ENCODE measurements at regions not wholly inside any gene's neighbourhood (a gene's known extent, or its start where the extent isn't known, plus 50 kb on each side); places are given as distances from the start of the nearest gene placed in this dataset.

- ATAC-seq (ENCODE audit: low read depth) (peak; percentile 97), DNase-seq (ENCODE audit: low spot score) (peak; percentile 95)
- H3K4me3 ChIP-seq (ENCODE audit: severe bottlenecking): no peak overlapping the region
- H3K27ac ChIP-seq (ENCODE audit: poor library complexity, severe bottlenecking): peak overlapping the region; percentile 90
- H3K27me3 ChIP-seq (ENCODE audit: insufficient read depth, poor library complexity, severe bottlenecking): no peaks in the 10 kb centered on the region
- H3K36me3 ChIP-seq (ENCODE audit: low read depth): no peaks in the 10 kb centered on the region
- no peak for TF ChIP-seq CTCF (IDR thresholded peaks at IDR 0.05; ENCODE audit: poor library complexity, severe bottlenecking)
- peaks cover 3% of the 10 kb centered on the region for H3K9me3 ChIP-seq (ENCODE audit: severe bottlenecking)
- H3K4me1 ChIP-seq (ENCODE audit: insufficient read depth, poor library complexity, severe bottlenecking): peaks cover 36% of the 10 kb centered on the region
Observed at GRCh38 chr15:98154863-98155262, 194.4 kb downstream of the ARRDC4 start.

GRCh38 chr15:98155356-98155755, 194.9 kb downstream of the ARRDC4 start:
- DNase-seq (ENCODE audit: low spot score) (no peak), ATAC-seq (ENCODE audit: low read depth) (peak; percentile 50)
- Histone ChIP-seq H3K9me3 (ENCODE audit: severe bottlenecking) (peaks cover 3% of the 10 kb centered on the region), H3K27ac (ENCODE audit: poor library complexity, severe bottlenecking) (peak overlapping the region; percentile 90), H3K4me1 (ENCODE audit: insufficient read depth, poor library complexity, severe bottlenecking) (peaks cover 31% of the 10 kb centered on the region), H3K27me3 (ENCODE audit: insufficient read depth, poor library complexity, severe bottlenecking) (no peaks in the 10 kb centered on the region), H3K36me3 (ENCODE audit: low read depth) (no peaks in the 10 kb centered on the region), H3K4me3 (ENCODE audit: severe bottlenecking) (no peak overlapping the region)
- TF ChIP-seq CTCF (IDR thresholded peaks at IDR 0.05; ENCODE audit: poor library complexity, severe bottlenecking): no peak

- H3K4me1 ChIP-seq (ENCODE audit: insufficient read depth, poor library complexity, severe bottlenecking): peaks cover 18% of the 10 kb centered on the region
- H3K27ac ChIP-seq (ENCODE audit: poor library complexity, severe bottlenecking): no peak overlapping the region
- no peaks in the 10 kb centered on the region for H3K9me3 ChIP-seq (ENCODE audit: severe bottlenecking)
- no peak overlapping the region for H3K4me3 ChIP-seq (ENCODE audit: severe bottlenecking)
- no peak for TF ChIP-seq CTCF (IDR thresholded peaks at IDR 0.05; ENCODE audit: poor library complexity, severe bottlenecking)
- no peaks in the 10 kb centered on the region for H3K27me3 ChIP-seq (ENCODE audit: insufficient read depth, poor library complexity, severe bottlenecking)
- DNase-seq (ENCODE audit: low spot score) (no peak), ATAC-seq (ENCODE audit: low read depth) (no peak)
- H3K36me3 ChIP-seq (ENCODE audit: low read depth): no peaks in the 10 kb centered on the region
Observed at GRCh38 chr15:98160236-98160635, 199.7 kb downstream of the ARRDC4 start.

- DNase-seq (ENCODE audit: low spot score): no peak
- H3K4me1 ChIP-seq (ENCODE audit: insufficient read depth, poor library complexity, severe bottlenecking): peaks cover 26% of the 10 kb centered on the region
- H3K4me3 ChIP-seq (ENCODE audit: severe bottlenecking): no peak overlapping the region
- H3K27me3 ChIP-seq (ENCODE audit: insufficient read depth, poor library complexity, severe bottlenecking): no peaks in the 10 kb centered on the region
- no peak for ATAC-seq (ENCODE audit: low read depth)
- TF ChIP-seq CTCF (IDR thresholded peaks at IDR 0.05; ENCODE audit: poor library complexity, severe bottlenecking): no peak
- H3K27ac ChIP-seq (ENCODE audit: poor library complexity, severe bottlenecking): peak overlapping the region; percentile 93
- no peaks in the 10 kb centered on the region for H3K36me3 ChIP-seq (ENCODE audit: low read depth)
- H3K9me3 ChIP-seq (ENCODE audit: severe bottlenecking): no peaks in the 10 kb centered on the region
Observed at GRCh38 chr15:98163319-98164045, 203.0 kb downstream of the ARRDC4 start.

DNA sequence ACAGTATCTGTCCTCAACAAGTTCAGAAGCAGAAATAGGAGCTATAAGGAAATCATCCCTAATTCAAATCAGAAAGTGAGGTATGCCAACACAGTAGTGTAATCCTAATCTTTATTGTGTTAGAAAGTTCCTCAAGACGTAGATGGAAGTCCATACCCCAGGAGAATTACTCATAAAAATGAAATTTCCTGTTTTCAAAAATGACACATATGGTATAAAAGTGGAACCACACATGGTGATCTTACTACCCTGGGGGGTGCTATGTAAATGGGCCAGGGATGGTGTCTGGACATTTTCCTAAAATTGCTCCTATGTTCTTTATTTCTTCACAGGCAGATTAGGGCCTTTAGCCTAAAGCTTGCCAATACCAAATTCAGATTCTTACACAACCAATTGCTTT, 204.1 kb downstream of the ARRDC4 start:
- no peak for TF ChIP-seq CTCF (IDR thresholded peaks at IDR 0.05; ENCODE audit: poor library complexity, severe bottlenecking)
- Histone ChIP-seq H3K27me3 (ENCODE audit: insufficient read depth, poor library complexity, severe bottlenecking) (no peaks in the 10 kb centered on the region), H3K27ac (ENCODE audit: poor library complexity, severe bottlenecking) (peak overlapping the region; percentile 93)

More for the DNA sequence above, 204.1 kb downstream of the ARRDC4 start:
- Histone ChIP-seq H3K36me3 (ENCODE audit: low read depth) (no peaks in the 10 kb centered on the region), H3K9me3 (ENCODE audit: severe bottlenecking) (no peaks in the 10 kb centered on the region), H3K4me3 (ENCODE audit: severe bottlenecking) (no peak overlapping the region), H3K4me1 (ENCODE audit: insufficient read depth, poor library complexity, severe bottlenecking) (peaks cover 26% of the 10 kb centered on the region)
- ATAC-seq (ENCODE audit: low read depth): peak; percentile 28
- DNase-seq (ENCODE audit: low spot score): no peak
